DOHH2 (cell line): ENCODE measurements at regions not wholly inside any gene's neighbourhood (a gene's known extent, or its start where the extent isn't known, plus 50 kb on each side); places are given as distances from the start of the nearest gene placed in this dataset.

Experiments
- CTCF ChIP-seq: fragments of 200-600 bp; sonication (generic); IDR thresholded peaks from one replicate; pipeline ENCODE4 v1.5.1; 2014; ENCODE audit warnings: antibody characterized with exemption, mild to moderate bottlenecking, low read depth, low read length; ENCODE audit not compliant: poor library complexity, severe bottlenecking
- EZH2phosphoT487 ChIP-seq: fragments of 200-600 bp; sonication (generic); IDR thresholded peaks from 2 replicates; pipeline ENCODE4 v1.6.1; 2017; ENCODE audit warnings: borderline replicate concordance, mild to moderate bottlenecking, antibody characterized with exemption, low read length, moderate library complexity, mixed read lengths

GRCh38 chr2:117551858-117552257 lies 262.6 kb upstream of the DDX18 start:
- TF ChIP-seq CTCF, result no peak
- TF ChIP-seq EZH2phosphoT487, result no peak
